Glutamatergic neuron (in vitro differentiated cells): ENCODE measurements at regions not wholly inside any gene's neighbourhood (a gene's known extent, or its start where the extent isn't known, plus 50 kb on each side); places are given as distances from the start of the nearest gene placed in this dataset.

Source experiments
- DNase-seq: peaks from one replicate; pipeline ENCODE4 v3.0.0; 2022
- H3K27ac Mint-ChIP-seq: one replicate; pipeline ENCODE4 v1.8.0; 2020; ENCODE audit warnings: mild to moderate bottlenecking, mixed read lengths, inconsistent platforms; ENCODE audit not compliant: unreplicated experiment
- H3K27me3 Mint-ChIP-seq: one replicate; pipeline ENCODE4 v1.8.0; 2020; ENCODE audit warnings: mild to moderate bottlenecking, moderate library complexity, mixed read lengths, inconsistent platforms; ENCODE audit not compliant: unreplicated experiment
- H3K36me3 Mint-ChIP-seq: one replicate; pipeline ENCODE4 v1.8.0; 2020; ENCODE audit warnings: mild to moderate bottlenecking, mixed read lengths, inconsistent platforms; ENCODE audit not compliant: unreplicated experiment
- H3K4me1 Mint-ChIP-seq: one replicate; pipeline ENCODE4 v1.8.0; 2020; ENCODE audit warnings: mild to moderate bottlenecking, low read depth, mixed read lengths, inconsistent platforms; ENCODE audit not compliant: unreplicated experiment
- H3K4me3 Mint-ChIP-seq: one replicate; pipeline ENCODE4 v1.8.0; 2020; ENCODE audit warnings: mild to moderate bottlenecking, mixed read lengths, inconsistent platforms; ENCODE audit not compliant: unreplicated experiment
- H3K9me3 Mint-ChIP-seq: one replicate; pipeline ENCODE4 v1.8.0; 2020; ENCODE audit warnings: mild to moderate bottlenecking, moderate library complexity, mixed read lengths, inconsistent platforms; ENCODE audit not compliant: unreplicated experiment
- TF ChIP-seq, protein P1 (sequence below): fragments of 200-600 bp; sonication (generic); IDR thresholded peaks from one replicate; pipeline ENCODE4 v1.5.0; 2021; ENCODE audit not compliant: partially characterized antibody, unreplicated experiment

GRCh38 chr4:163895378-163896005 is 401.0 kb downstream of the TMA16 start:
- Mint-ChIP-seq H3K36me3 (no peaks in the 10 kb centered on the region), H3K27ac (no peak overlapping the region)

GRCh38 chr4:163901319-163901718 is 406.8 kb downstream of the TMA16 start:
- peaks cover 2% of the 10 kb centered on the region for H3K27me3 Mint-ChIP-seq
- H3K27ac Mint-ChIP-seq, result no peak overlapping the region
- peaks cover 2% of the 10 kb centered on the region for H3K9me3 Mint-ChIP-seq
- TF ChIP-seq, protein P1, sequence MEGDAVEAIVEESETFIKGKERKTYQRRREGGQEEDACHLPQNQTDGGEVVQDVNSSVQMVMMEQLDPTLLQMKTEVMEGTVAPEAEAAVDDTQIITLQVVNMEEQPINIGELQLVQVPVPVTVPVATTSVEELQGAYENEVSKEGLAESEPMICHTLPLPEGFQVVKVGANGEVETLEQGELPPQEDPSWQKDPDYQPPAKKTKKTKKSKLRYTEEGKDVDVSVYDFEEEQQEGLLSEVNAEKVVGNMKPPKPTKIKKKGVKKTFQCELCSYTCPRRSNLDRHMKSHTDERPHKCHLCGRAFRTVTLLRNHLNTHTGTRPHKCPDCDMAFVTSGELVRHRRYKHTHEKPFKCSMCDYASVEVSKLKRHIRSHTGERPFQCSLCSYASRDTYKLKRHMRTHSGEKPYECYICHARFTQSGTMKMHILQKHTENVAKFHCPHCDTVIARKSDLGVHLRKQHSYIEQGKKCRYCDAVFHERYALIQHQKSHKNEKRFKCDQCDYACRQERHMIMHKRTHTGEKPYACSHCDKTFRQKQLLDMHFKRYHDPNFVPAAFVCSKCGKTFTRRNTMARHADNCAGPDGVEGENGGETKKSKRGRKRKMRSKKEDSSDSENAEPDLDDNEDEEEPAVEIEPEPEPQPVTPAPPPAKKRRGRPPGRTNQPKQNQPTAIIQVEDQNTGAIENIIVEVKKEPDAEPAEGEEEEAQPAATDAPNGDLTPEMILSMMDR, result no peak
- H3K4me1 Mint-ChIP-seq, result peaks cover 6% of the 10 kb centered on the region
- H3K4me3 Mint-ChIP-seq, result no peak overlapping the region
- no peaks in the 10 kb centered on the region for H3K36me3 Mint-ChIP-seq
- DNase-seq, result no peak

More at GRCh38 chr4:163895378-163896005, 401.0 kb downstream of the TMA16 start:
- no peak for DNase-seq
- Mint-ChIP-seq H3K4me1 (peaks cover 9% of the 10 kb centered on the region), H3K27me3 (peaks cover 2% of the 10 kb centered on the region), H3K9me3 (peaks cover 2% of the 10 kb centered on the region), H3K4me3 (no peak overlapping the region)
- TF ChIP-seq, protein P1, result no peak

DNA sequence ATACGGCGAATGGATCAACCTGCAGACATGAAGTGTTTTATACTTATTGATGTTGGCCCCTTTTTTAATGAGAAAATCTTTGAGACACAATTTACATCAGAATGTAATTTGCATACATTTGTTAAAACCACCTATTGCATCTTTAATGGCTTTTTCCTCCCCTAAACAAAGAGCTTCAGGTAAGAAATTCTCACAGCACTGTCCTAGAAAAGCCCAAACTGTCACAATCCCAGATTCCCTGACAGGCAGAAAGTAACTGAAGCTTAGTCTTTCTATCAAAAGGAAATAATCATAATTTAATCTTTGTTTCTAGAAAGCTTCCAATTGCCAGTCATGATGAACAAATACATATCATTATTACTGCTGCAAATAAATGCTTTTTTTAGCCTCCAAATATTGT is 407.9 kb downstream of the TMA16 start:
- TF ChIP-seq, protein P1, result no peak
- no peak overlapping the region for H3K4me3 Mint-ChIP-seq
- no peaks in the 10 kb centered on the region for H3K36me3 Mint-ChIP-seq
- H3K27me3 Mint-ChIP-seq, result peaks cover 2% of the 10 kb centered on the region
- DNase-seq, result no peak
- H3K9me3 Mint-ChIP-seq, result no peaks in the 10 kb centered on the region
- peaks cover 6% of the 10 kb centered on the region for H3K4me1 Mint-ChIP-seq
- no peak overlapping the region for H3K27ac Mint-ChIP-seq

GRCh38 chr4:163911891-163912290 is 417.4 kb downstream of the TMA16 start:
- Mint-ChIP-seq H3K27me3 (no peaks in the 10 kb centered on the region), H3K9me3 (no peaks in the 10 kb centered on the region), H3K4me3 (no peak overlapping the region), H3K36me3 (no peaks in the 10 kb centered on the region), H3K4me1 (peaks cover 9% of the 10 kb centered on the region), H3K27ac (no peak overlapping the region)
- DNase-seq, result no peak
- TF ChIP-seq, protein P1, result no peak

- no peak for DNase-seq
- Mint-ChIP-seq H3K36me3 (no peaks in the 10 kb centered on the region), H3K4me1 (peaks cover 8% of the 10 kb centered on the region), H3K9me3 (no peaks in the 10 kb centered on the region), H3K27ac (no peak overlapping the region), H3K27me3 (no peaks in the 10 kb centered on the region), H3K4me3 (no peak overlapping the region)
- TF ChIP-seq, protein P1, result no peak
Observed at GRCh38 chr4:163913571-163913970, 419.1 kb downstream of the TMA16 start.
